Midbrain (tissue), 1 donor: ENCODE measurements at regions not wholly inside any gene's neighbourhood (a gene's known extent, or its start where the extent isn't known, plus 50 kb on each side); places are given as distances from the start of the nearest gene placed in this dataset.
"Not testable (repeated sequence)": the region's sequence is repeated elsewhere in the genome, so short reads cannot be mapped to it uniquely, and the experiment has no call there.

Experiments used
- DNase-seq: peaks from one replicate; lab custom pipeline; 2025; lab: John Stamatoyannopoulos, UW

DNA sequence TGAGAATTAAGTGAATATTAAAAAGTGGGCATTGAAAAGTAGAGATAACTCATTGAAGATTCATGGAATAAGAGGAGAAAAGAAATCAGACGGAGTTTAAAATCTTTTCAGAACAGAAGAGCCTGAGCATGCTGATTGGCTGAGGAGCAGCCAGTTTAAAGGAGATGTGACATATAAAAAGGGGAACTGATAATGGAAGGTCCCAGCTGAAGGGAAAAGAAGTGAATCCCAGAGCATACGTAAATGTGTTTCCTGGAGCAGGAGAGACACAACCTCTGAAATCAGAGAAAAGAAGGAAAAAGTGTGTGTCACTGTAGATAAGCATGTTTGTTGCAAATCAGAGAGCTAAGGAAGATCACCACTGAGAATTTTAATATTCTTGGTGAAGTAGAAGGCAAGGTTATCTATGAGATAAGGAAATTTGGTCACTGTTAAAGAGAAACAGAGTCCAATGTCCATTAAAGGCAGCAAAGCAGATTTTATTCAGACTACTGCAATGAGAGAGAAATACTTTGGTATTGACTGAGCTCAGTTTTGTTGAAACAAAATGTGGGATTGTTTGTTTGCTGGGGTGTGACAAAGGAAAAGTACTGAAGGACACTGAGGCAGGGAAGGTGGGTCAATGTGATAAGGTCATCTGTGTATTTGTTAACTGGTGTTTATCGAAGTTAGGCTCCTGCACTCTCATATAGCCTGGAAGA is 84.6 kb upstream of the WDR72 start:
- no peak for DNase-seq

GRCh38 chr15:53843166-53843565 is 83.7 kb upstream of the WDR72 start:
- DNase-seq: no peak

DNA sequence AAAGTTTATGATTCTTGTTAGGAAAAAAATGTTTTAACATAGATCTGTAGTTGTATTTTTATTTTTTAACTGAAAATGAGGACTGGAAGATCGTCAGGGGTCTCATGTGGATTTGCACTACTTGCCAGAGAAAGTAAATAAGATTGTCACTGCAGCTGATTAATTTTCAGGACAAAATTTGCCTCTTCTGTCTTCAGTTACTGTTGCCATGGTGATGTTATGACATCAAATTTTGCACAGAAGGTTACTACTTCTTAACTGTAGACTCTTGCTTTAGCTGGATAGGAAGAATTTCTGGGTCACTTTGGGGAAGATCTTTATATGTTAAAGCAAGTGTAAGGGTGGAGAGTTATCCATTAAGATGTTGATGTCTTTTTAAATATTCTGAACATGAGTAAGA is 82.2 kb upstream of the WDR72 start:
- DNase-seq: peak; percentile 1

- no peak for DNase-seq
Measured at GRCh38 chr15:53840681-53841080, 81.2 kb upstream of the WDR72 start.

DNA sequence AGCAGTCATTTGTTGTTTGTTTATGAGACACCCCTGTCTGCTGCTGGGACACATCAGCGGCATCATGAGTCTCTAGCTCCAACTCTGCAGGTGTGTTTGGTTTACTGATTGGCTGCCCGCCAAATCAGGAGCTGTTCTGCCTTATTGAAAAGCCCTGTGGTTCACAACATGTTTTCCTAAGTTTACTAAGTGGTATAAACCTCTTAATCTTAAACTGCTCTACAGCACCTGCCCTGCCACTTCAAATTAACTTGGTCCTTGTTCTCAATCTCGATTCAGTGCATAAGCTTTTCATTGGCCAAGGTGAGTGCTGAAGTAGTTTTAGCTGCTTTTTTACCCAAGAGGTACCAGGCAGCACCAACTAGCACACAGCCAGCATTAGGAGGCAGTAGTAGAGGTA is 77.8 kb upstream of the WDR72 start:
- DNase-seq: no peak

DNA sequence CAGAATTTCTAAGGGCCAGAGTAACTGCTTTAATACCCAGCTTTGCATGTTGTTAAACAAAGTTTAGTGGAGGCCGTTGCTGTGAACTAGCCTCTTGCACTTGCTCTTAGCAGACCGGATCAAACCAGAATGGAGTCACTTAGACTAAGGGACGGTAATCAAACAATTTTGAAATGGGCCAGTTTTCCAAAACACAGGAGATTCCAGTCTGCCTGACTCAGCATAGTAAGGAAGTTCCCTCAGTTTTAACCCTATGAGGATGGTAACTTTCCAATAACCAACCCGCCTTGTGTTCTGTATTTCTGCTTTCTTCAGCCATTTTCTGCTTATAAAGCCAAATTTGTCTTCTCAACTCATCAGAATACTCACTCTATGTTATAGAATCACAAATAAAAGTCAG is 77.2 kb upstream of the WDR72 start:
- DNase-seq: no peak

DNA sequence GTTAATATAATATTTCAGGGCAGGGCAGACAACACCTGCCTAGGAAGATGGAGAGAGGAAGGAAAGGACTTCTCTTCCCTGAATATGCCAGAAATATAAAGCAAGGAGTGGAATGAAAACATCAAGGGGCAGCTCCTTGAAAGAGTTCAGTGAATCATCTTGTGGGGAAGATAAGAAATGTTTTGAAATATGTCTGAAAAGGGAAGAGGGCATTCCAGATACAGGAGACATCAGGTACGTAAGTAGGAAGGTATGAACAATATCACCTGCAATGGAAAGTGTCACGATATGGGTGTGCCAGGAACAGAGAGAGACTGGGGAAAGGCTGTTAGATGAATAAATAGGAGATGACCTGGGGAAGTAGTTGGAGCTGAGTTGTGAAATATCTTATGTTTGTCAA is 75.8 kb upstream of the WDR72 start:
- no peak for DNase-seq

GRCh38 chr15:53834214-53834613 is 74.8 kb upstream of the WDR72 start:
- no peak for DNase-seq

DNA sequence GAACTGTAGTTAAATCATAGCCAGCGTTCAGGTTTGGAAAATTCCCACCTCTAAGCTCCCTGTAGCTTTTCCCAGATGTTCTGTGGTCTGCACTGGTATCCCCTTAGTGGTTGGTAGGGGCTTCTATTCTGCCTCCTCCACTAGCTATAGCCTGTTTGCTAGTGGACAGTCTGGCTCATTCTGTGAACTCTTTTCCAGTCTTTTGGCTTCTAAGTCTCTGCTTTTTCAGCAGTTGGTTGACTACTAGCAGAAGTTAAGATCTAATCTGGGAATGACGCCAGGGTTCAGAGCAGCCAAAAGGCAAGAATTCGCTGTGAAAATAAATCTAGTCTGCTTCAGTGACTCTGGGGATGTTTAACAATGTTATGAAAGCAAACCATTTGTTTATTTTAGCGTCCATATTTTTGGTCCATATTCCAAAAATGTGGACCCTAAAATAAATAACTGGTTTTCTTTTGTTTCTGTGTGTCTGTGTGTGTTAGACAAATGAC is 73.7 kb upstream of the WDR72 start:
- DNase-seq: peak; percentile 15

DNA sequence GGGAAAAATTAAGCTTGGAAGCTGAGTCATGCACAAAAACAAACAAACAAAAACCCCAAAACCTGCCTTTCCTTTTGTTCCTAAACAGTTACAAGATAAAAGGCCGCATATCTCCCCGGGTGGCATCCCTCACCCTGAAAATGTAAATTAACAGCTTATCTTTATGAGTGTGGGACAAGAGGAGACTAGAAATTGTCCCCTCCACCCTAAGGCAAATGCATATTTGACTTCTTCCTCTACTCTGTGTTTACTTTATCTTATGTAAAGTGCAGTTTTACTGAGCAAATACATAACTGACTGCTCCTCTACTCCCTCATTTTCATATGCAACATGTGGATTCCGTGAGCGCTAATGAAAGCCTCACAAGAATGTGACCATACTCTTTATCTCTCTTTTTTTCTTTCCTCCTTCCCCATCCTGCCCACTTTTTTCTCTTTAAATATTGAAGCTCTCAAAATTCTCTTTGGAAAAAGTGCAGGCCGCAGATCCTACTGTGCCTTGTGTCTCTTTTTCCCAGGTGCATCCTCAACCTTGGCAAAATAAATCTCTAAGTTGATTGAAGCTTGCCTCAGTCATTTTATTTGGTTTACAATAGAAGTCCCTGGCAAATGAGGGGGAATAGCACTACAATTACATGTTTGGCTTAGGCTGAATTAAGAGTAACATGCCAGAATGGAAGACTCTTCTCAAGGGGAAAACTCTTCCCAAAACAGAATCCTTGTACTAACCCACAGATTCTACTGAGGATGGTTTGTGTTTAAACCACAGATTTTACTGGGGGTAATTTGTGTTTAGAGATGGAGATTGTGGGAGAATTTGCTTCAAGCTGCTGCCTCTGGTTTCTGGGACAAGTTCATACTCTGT is 72.7 kb upstream of the WDR72 start:
- no peak for DNase-seq

DNA sequence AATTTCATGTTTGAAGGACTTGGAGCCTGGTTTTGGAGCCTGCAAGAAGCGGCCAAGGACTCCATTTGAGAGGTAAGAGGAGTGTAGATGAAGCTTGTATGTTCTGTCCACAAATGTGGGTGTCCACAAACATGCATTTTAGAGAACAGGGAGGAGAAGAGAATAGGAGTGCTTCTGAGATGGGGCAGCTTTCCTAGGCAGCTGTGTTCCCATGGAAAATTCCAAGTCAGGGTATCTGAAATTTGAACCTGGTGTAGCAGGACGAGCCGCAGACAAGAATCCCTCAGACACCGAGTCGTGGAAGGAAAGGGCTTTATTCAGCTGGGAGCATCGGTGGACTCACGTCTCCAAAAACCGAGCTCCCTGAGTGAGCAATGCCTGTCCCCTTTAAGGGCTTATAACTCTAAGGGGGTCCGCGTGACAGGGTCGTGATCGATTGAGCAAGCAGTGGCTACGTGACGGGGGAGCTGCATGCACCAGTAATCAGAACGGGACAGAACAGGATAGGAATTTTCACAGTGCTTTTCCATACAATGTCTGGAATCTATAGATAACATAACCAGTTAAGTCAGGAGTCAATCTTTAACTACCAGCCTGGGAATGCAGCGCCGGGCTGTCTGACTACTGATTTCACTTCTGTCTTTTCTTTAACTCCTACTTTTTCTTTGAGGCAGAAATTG is 71.4 kb upstream of the WDR72 start:
- no peak for DNase-seq

DNA sequence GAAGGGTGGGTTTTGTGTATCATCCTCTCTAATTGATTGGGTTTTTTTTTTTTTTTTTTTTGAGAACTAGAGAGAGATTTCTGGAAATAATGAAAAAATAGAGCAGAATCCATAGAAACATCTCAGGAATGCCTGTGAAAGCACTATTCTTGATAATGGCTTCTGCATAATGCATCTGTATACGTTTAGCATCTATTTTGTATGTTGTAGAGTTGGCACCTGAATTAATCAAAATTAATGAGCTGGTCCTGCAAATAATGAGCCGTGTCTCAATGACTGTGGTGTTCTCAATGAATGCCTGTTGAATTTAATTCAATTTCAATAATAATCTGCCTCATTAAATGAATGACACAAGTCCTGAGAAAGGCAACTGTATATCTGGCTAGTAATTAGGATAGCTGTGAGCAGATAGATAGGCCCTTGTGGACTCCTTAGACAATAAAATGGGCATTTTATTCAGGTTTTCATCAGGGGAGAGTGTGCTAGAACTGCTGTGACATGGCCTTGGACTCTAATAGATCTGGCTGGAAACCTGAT is 70.5 kb upstream of the WDR72 start:
- no peak for DNase-seq

DNA sequence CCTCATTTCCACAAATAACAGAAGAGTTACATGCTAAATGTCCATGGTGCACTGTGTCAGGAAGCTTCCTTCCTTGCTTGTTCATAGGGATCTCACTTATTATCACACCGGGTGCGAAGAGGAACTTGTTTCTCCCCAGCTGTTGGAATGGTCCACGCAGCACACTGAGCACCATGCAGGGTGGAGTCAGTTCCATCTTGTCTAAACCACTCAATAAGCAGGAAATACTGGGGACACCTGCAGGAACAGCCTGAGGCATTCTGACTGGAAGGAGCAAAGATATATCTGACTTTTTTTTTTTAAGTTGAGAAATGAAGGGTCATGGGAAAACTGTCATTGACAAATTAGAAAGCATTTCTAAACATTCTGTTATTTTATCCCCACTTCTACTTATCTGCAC is 70.0 kb upstream of the WDR72 start:
- DNase-seq: no peak

GRCh38 chr15:53827355-53827754 is 67.9 kb upstream of the WDR72 start:
- no peak for DNase-seq

- no peak for DNase-seq
Measured at GRCh38 chr15:53811530-53811929, 52.1 kb upstream of the WDR72 start.

GRCh38 chr15:53810306-53810705 is 50.8 kb upstream of the WDR72 start:
- not testable (repeated sequence) for DNase-seq
